Endothelial cell of umbilical vein (primary cell): ENCODE measurements at regions not wholly inside any gene's neighbourhood (a gene's known extent, or its start where the extent isn't known, plus 50 kb on each side); places are given as distances from the start of the nearest gene placed in this dataset.

ENCODE experiments used
- EZH2 ChIP-seq: IDR thresholded peaks from 2 replicates; pipeline ENCODE4 v1.6.1; 2012; ENCODE audit warnings: borderline replicate concordance, low read depth, mild to moderate bottlenecking, moderate library complexity, low read length, inconsistent platforms; ENCODE audit not compliant: severe bottlenecking
- FOS ChIP-seq: IDR thresholded peaks from 2 replicates; pipeline ENCODE4 v1.6.1; 2011; ENCODE audit warnings: mild to moderate bottlenecking, low read length, moderate library complexity, borderline replicate concordance; ENCODE audit not compliant: insufficient read depth
- JUN ChIP-seq: IDR thresholded peaks from 2 replicates; pipeline ENCODE4 v1.6.1; 2011; ENCODE audit warnings: borderline replicate concordance, low read depth; ENCODE audit not compliant: insufficient read length, insufficient read depth
- POLR2A ChIP-seq: IDR thresholded peaks from 2 replicates; pipeline ENCODE4 v1.6.1; 2012; ENCODE audit warnings: low read depth, mild to moderate bottlenecking, control low read depth, low read length
- POLR2AphosphoS5 ChIP-seq: IDR thresholded peaks from 2 replicates; pipeline ENCODE4 v1.6.1; 2012; ENCODE audit warnings: low read depth, mild to moderate bottlenecking, control low read depth, low read length, moderate library complexity; ENCODE audit not compliant: insufficient read depth
- TF ChIP-seq, protein P1 (sequence below), 2 donors: IDR thresholded peaks; 1 replicate in 1 of 2; 2 replicates in 1 of 2; pipeline ENCODE4 v1.5.1; 2011; ENCODE audit warnings: low read length in 2 of 2, mild to moderate bottlenecking in 2 of 2, moderate library complexity in 2 of 2, control low read depth in 1 of 2, inconsistent platforms in 1 of 2, low read depth in 1 of 2; ENCODE audit not compliant: insufficient read depth in 1 of 2; ENCODE audit errors: extremely low read depth in 1 of 2

DNA sequence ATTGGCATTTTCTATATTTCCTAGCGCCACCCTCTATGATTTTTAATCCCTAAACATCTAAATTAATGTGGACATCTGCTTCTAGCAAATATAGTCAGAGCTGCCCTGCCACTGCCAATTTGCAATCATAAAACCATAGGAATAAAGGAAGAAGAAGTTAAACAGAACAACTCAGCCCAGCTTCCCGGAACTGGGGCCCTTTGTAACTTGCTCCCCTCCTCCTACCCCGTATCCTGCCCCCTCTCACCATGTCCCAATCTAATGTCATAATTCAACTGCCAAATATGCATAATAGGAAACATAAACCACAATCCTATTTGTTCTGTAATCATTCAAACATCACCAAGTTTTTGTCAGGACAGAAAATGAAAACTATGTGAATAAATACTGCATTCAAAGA lies 74.4 kb upstream of the ACP3 start:
- TF ChIP-seq, protein P1, sequence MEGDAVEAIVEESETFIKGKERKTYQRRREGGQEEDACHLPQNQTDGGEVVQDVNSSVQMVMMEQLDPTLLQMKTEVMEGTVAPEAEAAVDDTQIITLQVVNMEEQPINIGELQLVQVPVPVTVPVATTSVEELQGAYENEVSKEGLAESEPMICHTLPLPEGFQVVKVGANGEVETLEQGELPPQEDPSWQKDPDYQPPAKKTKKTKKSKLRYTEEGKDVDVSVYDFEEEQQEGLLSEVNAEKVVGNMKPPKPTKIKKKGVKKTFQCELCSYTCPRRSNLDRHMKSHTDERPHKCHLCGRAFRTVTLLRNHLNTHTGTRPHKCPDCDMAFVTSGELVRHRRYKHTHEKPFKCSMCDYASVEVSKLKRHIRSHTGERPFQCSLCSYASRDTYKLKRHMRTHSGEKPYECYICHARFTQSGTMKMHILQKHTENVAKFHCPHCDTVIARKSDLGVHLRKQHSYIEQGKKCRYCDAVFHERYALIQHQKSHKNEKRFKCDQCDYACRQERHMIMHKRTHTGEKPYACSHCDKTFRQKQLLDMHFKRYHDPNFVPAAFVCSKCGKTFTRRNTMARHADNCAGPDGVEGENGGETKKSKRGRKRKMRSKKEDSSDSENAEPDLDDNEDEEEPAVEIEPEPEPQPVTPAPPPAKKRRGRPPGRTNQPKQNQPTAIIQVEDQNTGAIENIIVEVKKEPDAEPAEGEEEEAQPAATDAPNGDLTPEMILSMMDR (IDR thresholded peaks at IDR 0.05; ENCODE audit: extremely low read depth in 1 of 2, insufficient read depth in 1 of 2, low read depth in 1 of 2, low read length in 2 of 2), result no peak
- TF ChIP-seq EZH2, result no peak
- no peak for TF ChIP-seq POLR2A
- no peak for TF ChIP-seq FOS
- no peak for TF ChIP-seq POLR2AphosphoS5
- no peak for TF ChIP-seq JUN
